ENCODE measurements at regions not wholly inside any gene's neighbourhood (a gene's known extent, or its start where the extent isn't known, plus 50 kb on each side); places are given as distances from the start of the nearest gene placed in this dataset.
"Not testable (repeated sequence)": the region's sequence is repeated elsewhere in the genome, so short reads cannot be mapped to it uniquely, and the experiment has no call there.

DNA sequence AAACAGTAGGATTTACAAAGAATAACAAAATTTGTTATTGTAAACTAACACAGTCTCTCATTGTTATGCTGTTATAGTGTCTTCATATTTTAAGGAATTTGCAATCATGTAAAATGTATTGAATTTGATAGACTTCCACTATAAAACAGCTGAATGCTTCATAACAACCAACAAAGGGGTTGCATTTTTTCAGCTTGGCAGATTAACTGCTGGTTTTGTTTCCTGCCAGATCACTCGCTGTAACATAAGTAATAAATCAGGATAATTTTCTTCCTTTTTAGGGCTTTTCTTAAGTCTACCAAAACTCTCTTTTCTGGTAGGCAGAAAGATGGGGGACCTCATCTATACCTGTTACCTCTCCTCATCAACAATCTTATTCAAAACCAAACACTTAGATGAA is 169.8 kb downstream of the SAMD5 start:
- TF ChIP-seq, protein P1, sequence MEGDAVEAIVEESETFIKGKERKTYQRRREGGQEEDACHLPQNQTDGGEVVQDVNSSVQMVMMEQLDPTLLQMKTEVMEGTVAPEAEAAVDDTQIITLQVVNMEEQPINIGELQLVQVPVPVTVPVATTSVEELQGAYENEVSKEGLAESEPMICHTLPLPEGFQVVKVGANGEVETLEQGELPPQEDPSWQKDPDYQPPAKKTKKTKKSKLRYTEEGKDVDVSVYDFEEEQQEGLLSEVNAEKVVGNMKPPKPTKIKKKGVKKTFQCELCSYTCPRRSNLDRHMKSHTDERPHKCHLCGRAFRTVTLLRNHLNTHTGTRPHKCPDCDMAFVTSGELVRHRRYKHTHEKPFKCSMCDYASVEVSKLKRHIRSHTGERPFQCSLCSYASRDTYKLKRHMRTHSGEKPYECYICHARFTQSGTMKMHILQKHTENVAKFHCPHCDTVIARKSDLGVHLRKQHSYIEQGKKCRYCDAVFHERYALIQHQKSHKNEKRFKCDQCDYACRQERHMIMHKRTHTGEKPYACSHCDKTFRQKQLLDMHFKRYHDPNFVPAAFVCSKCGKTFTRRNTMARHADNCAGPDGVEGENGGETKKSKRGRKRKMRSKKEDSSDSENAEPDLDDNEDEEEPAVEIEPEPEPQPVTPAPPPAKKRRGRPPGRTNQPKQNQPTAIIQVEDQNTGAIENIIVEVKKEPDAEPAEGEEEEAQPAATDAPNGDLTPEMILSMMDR (IDR thresholded peaks at IDR 0.05; ENCODE audit: insufficient read depth, low read depth, low read length, missing control alignments) = no peak
- no peak for DNase-seq (ENCODE audit: low read depth)
- H3K4me3 ChIP-seq (ENCODE audit: low read length) = no peak overlapping the region

DNA sequence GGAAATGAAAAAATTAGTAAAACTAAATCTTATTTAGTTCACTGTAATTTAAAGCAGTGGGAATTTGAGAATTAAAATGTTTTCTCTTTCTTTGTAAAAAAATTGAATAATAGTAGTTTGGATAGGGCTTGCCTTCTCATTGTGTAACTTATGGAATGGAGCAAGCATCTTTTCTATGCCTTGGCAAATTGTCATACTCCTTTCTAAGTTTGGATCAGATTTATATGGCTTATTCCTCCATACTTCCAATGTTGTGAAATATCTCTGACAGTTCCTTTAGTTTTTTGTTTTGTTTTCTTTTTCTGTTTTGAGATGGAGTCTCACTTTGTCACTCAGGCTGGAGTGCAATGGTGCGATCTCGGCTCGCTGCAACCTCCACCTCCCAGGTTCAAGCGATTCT is 176.4 kb downstream of the SAMD5 start:
- TF ChIP-seq, protein P1 (IDR thresholded peaks at IDR 0.05; ENCODE audit: insufficient read depth, low read depth, low read length, missing control alignments) = no peak
- no peak overlapping the region for H3K4me3 ChIP-seq (ENCODE audit: low read length)
- DNase-seq (ENCODE audit: low read depth) = no peak

DNA sequence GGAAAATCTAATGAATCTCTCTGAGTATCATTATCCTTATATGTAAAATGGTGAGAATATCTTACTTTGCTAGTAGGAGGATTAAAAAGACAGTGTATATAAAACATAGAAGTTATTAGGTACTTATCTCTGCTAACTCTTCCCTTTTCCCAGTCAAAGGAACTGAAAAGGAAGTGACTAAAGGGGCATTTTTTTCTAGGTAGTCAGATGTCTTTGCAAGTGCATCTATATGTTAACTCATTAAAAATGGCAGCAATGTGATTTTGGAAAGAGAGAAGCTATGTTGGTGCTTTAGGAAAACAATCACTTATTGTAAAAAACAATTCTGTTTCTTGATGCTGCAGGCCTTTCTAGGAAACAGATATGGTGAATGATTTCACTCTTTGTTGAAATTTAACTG is 180.9 kb downstream of the SAMD5 start:
- TF ChIP-seq, protein P1 (IDR thresholded peaks at IDR 0.05; ENCODE audit: insufficient read depth, low read depth, low read length, missing control alignments) = no peak
- no peak overlapping the region for H3K4me3 ChIP-seq (ENCODE audit: low read length)
- DNase-seq (ENCODE audit: low read depth) = peak; percentile 22

DNA sequence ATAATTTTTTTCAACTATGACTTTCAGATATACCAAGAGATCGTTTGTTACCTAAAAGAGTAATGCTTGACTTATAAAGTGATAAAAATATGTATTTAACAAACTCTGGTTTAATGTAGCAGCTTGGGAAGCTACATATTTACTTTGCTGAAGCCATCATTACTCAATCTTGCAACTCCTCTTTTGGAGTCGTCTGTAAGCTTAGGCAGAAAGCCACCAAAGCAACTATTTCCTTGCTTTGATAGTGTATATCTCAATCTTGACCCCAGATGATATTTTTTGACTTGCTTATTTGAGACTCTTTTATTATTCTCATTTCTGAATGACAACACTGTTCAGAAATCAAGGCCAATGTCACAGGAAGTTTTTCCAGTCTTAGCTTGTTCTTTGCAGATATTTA is 183.0 kb downstream of the SAMD5 start:
- TF ChIP-seq, protein P1 (IDR thresholded peaks at IDR 0.05; ENCODE audit: insufficient read depth, low read depth, low read length, missing control alignments) = no peak
- no peak overlapping the region for H3K4me3 ChIP-seq (ENCODE audit: low read length)
- DNase-seq (ENCODE audit: low read depth) = no peak

DNA sequence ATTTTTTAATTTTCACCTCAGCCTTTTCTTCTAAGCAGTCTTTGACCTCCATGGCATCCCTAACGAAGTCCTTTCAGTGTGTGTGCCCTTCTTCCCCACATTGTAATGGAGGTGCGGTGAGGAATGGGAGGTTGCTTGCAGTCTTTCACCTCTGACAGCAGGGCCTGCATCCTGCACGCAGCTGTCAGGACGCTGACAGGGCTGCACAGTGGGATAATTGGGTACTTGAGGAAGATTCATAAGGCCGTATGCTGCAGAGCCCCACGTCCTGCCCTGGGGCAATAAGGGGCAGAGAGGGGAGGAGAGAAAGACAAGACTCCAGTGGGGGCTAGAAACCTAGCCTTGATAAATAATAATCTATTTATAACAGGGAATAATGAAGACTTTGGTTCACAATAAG is 184.7 kb downstream of the SAMD5 start:
- TF ChIP-seq, protein P1 (IDR thresholded peaks at IDR 0.05; ENCODE audit: insufficient read depth, low read depth, low read length, missing control alignments) = no peak
- no peak for DNase-seq (ENCODE audit: low read depth)
- no peak overlapping the region for H3K4me3 ChIP-seq (ENCODE audit: low read length)

DNA sequence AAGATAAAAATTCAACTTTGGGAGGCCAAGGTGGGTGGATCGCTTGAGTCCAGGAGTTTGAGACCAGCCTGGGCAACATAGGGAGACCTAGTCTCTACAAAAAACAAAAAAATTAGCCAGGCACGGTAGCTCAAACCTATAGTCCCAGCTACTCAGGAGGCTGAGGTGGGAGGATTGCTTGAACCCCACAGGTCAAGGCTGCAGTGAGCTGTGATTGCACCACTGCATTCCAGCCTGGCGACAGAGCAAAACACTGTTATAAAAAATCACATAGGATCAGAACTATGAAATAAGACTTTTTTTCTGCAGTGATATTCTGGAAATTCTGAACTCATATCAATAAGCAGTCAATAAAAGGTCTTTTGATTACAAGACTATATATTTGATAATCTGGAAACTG is 186.1 kb downstream of the SAMD5 start:
- not testable (repeated sequence) for DNase-seq (ENCODE audit: low read depth); H3K4me3 ChIP-seq (ENCODE audit: low read length)

DNA sequence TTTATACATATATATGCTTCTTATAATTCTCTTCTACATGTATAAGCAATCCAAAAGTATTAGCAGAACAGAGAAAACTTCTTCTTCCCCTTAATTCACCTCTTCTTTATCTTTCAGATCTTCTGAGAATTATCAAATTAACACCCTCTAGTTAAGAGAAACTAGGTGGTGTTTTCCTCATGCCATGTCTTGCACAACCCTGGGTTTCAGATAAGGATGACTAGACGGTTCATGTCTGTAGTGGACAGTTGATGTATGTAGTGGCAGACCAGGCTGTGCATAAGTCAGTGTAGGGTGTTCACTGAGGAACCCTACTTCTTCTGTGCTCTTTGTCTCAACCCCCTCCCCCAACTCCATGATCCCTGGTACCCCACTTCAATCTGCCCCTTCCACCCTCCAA is 187.3 kb downstream of the SAMD5 start:
- DNase-seq (ENCODE audit: low read depth) = peak; percentile 25
- TF ChIP-seq, protein P1 (IDR thresholded peaks at IDR 0.05; ENCODE audit: insufficient read depth, low read depth, low read length, missing control alignments) = no peak
- no peak overlapping the region for H3K4me3 ChIP-seq (ENCODE audit: low read length)

DNA sequence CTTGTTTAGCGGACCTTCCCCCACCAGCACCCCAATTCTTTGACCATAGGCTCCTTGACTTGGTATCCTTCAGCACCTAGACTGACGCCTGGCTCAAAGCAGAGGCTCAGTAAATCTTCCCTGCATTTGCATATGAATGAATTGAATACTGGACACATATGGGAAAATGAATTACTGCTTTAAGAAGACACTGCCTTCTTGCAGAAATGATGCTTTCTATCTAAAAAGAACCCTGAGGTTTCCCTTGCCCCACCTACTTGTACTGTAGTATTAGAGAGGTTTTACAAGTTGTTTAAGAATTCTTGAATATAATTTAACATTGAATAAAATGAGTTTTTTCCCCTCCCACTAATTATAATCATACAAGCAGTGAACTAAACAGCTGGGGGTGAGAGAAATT is 190.7 kb downstream of the SAMD5 start:
- no peak for DNase-seq (ENCODE audit: low read depth)
- TF ChIP-seq, protein P1 (IDR thresholded peaks at IDR 0.05; ENCODE audit: insufficient read depth, low read depth, low read length, missing control alignments) = no peak
- H3K4me3 ChIP-seq (ENCODE audit: low read length) = no peak overlapping the region
